RCC 7860 (cell line): ENCODE measurements at regions not wholly inside any gene's neighbourhood (a gene's known extent, or its start where the extent isn't known, plus 50 kb on each side); places are given as distances from the start of the nearest gene placed in this dataset.
"Not testable (repeated sequence)": the region's sequence is repeated elsewhere in the genome, so short reads cannot be mapped to it uniquely, and the experiment has no call there.

Source experiments
- DNase-seq: peaks from one replicate; pipeline ENCODE4 v3.0.0-alpha.2; 2015; ENCODE audit warnings: low spot score
- FAIRE-seq: peaks from 2 replicates; lab custom pipeline; 2012; peaks lifted over from hg19 to GRCh38; lab: Jason Lieb, UNC

DNA sequence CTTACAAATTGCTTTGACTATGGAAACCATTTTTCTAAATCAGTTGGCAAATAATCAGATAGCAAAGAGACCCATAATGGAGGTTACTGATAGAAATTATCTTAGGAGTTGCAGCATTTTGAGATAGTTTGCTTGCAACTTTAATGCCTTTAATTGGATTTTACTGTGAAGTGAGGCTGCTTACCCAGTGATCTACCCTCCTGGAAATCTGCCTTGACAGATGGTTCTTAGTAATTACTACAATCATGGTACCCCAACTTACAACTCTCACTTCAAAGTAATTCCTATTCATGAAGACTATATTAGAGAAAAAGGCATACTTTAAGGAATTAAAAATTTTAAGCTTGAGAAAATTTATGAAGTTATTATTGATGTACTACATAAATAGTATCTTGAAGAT is 1288.6 kb upstream of the CDH2 start:
- no peak for FAIRE-seq

DNA sequence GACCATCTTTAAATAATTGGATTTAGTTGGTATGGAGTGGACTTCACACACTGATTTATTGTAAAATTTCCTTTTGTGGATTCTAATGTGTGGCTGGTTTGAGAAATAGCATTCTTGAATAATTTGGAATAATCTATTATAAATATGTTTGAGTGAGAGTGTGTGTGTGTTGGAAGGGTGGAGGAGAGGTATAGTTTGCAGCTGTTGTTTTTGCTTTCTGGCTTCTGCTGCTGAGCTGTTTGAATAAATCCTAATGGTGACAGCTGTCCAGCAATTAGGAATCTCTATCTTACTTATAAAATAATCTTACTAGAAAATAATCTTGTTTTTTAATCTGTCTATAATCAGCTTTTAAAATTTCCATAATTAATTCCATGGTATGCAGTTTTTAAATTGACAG is 1283.0 kb upstream of the CDH2 start:
- no peak for FAIRE-seq
- no peak for DNase-seq

More for the DNA sequence above, 1288.6 kb upstream of the CDH2 start:
- no peak for DNase-seq

DNA sequence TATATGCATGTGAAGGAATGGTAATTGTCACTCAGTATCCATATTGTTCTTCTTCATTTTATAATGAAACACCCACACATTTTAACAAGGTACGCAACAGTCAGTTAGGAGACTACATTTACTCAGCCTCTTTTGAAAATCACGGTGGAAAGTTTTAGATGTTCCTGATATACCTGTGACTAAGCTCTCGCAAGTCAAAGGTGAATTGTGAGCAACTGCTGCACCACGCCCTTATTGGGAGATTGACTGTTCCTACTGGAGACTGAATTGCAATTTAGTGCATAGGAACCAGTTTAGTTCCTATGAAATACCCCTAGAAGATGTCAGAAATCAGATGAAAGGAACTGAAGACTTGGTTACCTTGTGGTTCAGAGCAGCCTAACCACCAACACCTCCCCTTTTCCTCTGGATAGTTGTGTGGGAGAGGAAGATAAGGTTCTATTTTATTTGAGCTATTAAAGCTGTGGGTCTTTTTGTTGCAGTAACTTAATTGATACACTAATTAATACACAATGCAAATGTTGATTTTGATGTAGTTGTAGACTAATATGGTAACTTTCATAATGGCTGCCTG is 1280.5 kb upstream of the CDH2 start:
- no peak for FAIRE-seq
- no peak for DNase-seq

DNA sequence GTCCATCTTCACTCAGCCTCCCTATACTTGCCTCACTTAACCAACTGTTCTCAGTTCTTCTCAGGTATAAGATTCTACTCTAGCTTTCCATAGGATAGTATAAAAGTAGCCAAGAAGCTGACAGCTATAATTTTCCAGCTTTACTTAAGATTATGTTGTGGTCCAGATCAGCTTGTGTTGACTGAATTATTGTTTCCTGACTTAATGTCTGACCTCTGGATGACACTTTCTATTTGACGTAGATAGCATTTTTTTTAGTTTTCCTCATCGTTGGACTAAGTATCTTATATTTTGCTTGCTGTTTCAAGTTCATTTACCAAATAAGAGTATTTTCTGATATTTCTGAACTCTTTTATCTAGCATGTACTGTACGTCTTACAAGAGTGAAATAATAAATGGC is 1272.5 kb upstream of the CDH2 start:
- no peak for FAIRE-seq

DNA sequence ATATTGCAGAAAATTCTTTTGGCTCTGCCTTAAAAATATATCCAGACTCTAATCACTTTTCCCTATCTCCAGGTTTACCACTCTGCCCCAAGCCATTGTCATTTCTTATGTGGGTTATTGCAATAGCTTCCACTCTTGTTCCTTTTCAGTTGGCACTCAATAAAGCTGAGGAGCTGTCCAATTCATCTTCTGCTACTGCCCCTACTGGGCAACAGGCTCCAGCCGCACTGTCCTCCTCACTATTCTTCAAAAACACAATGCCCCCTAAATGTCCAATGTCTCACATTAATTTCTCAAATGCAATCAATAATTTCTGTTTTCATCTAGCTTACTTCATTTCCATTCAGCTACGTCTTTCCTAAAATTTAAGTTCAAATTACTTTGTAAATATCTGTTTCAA is 1262.5 kb upstream of the CDH2 start:
- no peak for DNase-seq
- FAIRE-seq, result no peak

More for the DNA sequence above, 1272.5 kb upstream of the CDH2 start:
- no peak for DNase-seq

DNA sequence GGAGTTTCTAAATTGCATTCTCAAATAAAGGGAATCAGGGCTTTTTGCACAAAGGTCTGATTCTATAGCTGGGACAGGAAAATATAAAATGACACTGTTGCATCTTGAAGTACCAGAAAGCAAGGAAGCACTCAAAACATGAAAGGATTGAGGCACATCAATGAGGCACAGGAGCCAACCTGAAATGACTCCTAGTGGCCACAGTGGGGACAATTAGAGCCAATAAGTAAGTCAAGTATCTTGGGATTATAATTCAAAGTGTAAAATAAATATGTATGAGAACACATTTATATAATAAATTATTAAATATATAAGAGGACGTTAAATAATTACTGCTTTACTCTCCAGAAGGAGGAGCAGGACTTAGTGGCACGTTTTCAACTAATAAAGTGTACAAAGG is 1259.5 kb upstream of the CDH2 start:
- DNase-seq (no peak), FAIRE-seq (no peak)

DNA sequence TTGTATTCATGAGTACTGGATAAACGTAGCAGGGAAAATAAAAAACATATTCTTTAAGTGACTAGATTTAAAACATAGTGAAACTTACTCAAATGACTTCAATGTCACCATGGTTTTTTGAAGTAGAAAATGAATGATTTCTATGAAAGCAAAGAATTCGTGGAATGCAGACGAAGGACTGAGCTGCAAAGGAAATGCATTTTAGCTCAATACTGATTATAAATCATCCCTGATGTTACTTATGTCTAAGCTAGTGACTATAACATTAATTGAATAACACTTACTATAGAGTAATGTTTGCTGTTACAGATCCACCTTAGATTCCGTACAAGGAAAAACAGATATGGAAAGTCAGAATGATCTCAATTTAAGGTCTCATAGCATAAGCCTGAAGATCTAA is 1257.7 kb upstream of the CDH2 start:
- DNase-seq (no peak), FAIRE-seq (no peak)

DNA sequence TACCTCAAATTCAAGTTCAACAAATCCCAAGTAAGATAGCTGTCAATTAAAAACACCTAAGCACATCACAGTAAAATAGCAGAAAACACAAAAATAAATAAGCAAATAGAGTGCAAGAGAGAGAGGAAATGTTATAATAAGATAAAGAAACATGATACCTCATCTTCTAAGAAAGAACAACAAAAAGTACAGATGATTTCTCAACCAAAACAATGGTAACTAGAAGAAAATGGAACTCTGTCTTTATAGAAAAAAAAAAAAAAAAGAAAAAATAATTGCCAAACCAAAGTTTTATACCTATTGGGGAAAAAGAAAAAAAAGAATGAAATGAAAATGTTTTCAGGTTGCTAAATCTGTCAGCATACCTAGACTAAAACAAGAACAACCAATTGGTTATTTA is 1253.5 kb upstream of the CDH2 start:
- DNase-seq (no peak), FAIRE-seq (no peak)

DNA sequence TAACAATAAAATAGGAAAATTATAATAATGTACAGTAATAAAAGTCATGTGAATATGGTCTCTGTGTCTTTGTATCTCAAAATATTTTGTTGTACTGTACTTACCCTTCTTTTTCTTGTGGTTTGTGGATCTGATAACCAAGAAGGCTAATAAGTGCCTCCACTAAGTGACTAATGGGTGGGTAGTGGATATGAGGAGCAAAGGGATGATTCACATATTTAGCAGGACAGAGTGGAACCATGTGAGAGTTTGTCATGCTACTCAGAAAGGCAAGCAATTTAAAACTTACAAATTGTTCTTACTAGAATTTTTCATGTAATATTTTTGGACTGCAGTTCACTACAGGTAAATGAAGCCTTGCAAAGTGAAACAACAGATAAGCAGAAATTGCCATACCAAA is 1241.2 kb upstream of the CDH2 start:
- FAIRE-seq (peak; percentile 84), DNase-seq (peak; percentile 26)

DNA sequence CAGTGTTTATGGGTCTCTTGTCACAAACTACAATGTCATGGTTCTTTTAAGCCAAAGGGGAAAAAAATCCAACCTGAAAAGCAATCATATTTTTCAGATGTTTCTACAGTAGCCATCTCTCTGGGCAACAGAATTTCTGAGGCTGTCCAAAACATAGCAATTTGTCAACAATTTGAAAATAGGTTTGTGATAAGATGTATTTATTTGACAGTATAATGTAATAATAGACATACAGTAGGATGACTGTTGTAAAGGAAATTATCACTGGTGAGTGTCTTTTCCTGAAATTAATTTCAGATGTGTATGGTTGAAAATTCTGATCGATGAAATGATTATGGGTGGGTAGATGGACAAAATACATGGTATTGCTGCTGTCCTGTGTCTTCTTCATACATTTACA is 1230.1 kb upstream of the CDH2 start:
- DNase-seq, result no peak
- FAIRE-seq, result no peak

DNA sequence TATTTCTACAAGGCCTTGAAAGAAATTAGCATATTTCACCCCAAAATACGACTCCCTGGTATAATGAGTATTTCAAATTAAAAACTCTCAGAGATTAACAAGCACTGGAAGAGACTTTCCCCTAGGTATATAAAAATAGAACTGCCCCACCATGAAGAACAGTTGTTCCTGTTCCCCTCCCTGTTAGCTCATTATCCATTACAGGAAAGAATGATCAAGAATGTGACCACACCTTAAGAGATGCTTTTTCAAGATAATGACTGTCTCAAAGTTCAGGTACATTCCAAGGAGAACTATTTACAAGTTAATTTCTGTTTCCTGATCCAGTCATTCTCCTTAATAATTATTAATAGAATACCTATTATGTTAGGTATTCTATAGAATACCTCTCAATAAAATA is 1220.6 kb upstream of the CDH2 start:
- DNase-seq (no peak), FAIRE-seq (no peak)

DNA sequence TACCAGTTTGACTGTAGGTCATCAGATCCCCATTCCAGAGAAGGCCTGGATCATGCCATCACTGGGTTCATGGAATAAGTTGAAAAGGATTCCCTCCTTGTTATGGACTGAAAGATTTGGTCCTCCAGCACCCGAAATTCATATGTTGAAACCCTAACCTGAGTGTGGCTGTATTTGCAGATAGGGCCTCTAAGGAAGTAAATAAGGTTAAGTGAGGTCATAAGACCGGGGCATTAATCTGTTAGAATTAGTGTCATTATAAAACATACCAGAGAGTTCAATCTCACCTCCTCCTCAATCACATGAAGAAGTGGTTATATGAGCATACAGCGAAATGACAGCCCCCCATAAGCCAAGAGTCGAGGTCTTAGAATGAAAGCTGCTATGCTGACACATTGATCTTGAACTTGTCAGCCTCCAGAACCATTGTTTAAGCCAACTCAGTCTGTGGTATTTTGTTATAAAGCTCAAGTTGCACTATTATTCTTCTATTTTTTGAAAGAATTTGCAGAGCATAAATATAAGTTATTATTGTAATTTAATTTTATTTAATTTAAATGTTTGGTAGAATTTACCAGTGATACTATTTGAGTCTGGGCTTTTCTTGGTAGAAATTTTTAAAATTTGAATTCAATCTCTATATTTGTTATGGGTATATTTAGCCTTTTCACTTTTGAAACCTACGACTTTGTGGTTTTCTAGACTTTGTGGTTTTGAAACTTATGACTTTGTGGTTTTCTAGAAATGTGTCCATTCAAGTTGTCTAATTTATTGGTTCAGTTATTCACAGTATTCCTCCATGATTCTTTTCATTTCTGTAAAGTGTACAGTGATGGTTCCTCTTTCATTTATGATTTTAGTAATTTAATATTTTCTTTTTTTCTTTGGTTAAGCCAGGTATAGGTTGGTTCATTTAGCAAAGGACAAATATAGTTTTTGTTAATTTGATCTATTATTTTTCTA is 1206.7 kb upstream of the CDH2 start:
- FAIRE-seq, result peak; percentile 91
- DNase-seq, result peak; percentile 38

DNA sequence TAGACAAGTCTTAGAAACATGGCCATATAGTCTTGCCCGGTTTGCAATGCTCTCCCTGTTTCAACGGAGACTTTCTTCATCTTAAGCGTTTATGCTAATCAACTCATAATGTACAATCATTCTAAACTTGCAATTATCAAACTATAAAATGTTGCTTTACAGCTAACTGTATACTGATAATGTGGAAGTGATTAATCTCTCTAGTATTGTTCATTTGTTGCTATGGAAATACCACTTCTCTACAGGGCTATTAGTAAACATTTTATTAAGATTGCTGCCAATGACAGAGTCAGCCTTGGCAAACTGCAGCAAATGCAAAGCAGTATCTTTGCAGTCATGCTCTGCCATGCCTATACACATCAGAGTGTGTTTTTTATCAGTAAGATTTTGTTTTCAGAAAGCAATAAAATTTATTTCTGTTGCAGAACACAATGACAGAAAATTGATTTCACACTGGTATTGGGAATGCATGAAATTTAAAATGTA is 1201.8 kb upstream of the CDH2 start:
- no peak for FAIRE-seq
- no peak for DNase-seq

DNA sequence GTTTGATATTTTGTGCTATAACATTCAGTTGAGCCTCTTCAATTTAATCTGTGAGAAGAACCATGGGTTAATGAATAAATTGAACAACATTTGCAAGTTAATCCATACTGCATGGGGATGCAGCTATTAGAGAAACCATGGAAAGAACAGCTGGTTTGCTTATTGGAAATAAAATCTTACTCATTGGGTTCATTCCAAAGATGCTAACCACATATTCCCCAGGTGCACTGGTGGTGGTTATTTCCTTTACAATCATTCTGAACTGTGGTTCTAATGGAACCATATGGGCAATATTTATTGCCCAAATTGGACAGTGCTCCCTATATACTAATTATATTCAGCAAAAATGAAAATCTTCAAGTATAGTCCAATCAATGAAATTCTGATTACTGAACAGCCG is 1200.4 kb upstream of the CDH2 start:
- DNase-seq (no peak), FAIRE-seq (no peak)

DNA sequence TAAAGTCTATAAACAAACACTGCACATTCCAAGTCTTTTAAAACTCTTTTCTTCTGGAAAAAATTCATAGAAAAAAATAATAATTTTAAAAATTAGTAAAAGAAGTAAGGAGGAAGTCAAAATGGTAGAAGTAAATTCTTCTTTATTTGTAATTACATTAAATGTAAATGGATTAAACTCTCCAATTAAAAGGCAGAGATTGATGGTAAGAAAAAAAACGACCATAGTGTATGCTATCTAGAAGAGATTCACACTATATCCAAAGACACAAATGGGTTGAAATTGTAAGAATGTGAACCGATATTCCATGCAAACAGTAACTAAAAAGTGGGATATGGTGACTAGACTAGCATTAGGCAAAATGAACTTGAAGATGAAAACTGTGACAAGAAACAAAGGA is 1196.1 kb upstream of the CDH2 start:
- DNase-seq (no peak), FAIRE-seq (no peak)

DNA sequence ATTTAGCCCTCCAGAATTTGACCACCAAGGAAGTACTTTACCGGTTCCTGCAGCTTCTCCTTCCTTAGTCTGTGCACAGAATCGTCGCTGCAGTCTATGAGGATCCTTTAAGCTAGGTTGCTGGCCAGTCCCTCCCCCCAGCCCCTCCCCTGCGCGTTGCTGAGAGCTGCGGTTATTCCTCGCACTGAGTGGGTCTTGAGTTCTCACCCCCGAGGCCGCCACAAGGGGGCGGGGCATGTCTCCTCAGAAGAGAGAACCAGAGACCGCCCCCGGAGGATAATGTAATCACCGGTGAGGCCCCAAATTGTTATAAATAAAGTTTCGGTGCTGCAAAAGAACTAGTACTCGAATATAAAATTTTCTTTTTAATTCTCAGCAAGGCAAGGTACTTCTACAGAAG is 1184.9 kb upstream of the CDH2 start:
- no peak for FAIRE-seq
- no peak for DNase-seq

DNA sequence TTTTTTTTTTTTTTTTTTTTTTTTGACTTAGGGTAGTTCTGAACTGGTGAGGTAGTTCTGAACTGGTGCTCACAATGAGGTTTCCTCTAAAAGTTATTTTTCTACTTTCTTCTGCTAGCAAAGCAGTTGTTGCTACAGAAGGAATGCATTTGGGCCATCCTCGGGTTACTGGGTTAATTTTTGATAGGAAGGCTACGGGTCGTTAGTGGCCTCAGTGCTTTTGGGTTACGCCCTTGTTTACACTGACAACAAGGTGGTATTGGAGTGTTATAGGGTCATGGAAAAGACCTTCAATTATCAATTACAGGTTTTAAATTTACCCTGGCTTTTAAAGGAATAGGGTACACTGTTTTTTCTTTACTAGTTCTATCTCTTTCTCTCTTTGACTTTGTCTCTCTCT is 1183.7 kb upstream of the CDH2 start:
- not testable (repeated sequence) for DNase-seq, FAIRE-seq

DNA sequence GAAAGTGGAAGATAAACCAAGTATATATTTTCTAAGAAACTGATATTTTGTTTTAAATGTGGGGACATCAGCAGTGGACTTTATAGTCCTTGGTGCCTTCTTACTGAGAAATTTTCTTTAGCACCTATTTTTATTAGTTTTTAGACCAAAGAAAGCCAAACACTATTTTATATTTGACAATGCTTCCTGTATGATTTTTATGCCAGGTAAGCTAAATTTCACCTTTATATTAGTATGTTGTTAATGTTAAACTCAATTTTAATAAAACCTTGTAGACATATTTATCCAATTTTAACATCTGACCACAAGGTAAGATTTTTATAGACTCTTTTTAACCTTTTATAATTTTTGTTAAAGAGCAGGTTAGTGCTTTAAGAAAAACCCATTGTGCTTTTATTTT is 1182.3 kb upstream of the CDH2 start:
- not testable (repeated sequence) for FAIRE-seq, DNase-seq

DNA sequence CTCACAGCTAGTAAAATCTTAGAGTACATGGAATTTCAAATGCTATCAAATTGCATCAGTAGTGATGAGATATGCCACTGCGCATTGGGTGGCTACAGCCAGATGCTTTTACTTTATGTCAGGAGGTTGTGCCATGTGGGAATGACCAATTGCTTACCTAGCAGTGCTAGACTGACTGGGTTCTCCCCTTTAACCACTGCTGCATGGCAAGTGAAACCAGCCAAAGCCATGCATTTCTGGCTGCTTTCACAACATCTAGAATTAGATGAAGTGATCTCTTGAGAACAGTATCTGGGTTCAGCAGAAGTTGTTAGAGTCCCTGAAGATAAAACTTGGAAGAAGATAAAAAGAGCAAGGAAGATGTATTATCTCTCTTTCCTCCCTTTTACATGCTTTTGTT is 1174.2 kb upstream of the CDH2 start:
- no peak for DNase-seq
- no peak for FAIRE-seq

DNA sequence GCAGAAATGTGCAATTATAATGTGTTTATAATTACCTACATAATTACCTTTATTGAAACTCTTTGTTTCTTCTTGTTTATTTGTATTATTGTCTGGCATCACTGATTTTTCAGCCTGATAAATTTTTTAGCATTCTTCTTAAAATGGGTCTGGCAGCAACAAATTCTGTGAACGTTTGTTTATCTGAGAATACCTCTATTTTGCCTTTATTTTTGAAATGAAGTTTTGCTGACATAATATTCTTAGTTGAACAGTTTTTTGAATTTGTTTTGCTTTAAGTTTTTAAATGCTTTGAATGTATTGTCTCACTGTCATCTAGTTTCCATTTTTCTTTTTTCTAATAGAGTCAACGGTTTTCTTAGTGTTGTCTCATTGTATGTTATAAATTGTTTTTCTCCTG is 1152.0 kb upstream of the CDH2 start:
- FAIRE-seq (no peak), DNase-seq (no peak)

DNA sequence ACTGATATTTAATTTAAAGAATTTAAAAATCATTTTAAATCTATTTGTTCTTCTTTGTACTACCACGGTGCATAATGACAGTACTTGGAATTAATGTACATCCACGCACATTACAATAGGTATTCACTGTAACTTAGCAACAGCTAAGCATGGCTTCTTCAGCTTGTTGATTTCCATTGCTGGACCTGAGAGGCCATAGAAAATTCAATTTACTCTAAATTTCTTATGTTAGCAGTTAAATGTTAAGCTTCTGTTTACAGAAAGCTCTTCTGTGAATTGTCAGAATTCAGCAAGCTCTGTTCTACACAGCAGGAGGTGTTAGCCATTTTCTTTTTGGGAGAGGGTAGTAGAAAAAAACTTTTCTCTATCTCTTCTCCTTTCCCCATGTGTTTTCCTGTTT is 1149.3 kb upstream of the CDH2 start:
- no peak for FAIRE-seq
- DNase-seq, result no peak

DNA sequence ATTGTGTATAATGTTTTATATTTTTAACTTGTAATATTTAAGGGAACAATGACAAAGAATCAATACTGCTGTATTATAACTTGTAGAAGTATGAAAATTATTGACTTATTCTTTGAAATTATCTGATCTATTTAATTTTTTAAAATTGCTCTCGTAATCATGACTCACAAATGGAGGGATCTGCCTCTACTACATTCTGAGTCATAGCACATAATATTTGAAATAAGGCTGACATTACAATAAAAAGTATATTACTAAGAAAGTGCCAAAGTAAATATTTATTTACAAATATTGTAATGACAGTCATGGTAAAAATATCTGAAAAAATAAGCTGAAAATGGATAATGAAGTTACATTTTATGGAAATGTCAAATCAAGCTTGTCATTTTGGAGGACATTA is 1144.6 kb upstream of the CDH2 start:
- no peak for FAIRE-seq

More for the DNA sequence above, 1144.6 kb upstream of the CDH2 start:
- no peak for DNase-seq
